SK-N-SH treated with all-trans-retinoic acid at 6 μM for 48 hours (cell line): ENCODE measurements at regions not wholly inside any gene's neighbourhood (a gene's known extent, or its start where the extent isn't known, plus 50 kb on each side); places are given as distances from the start of the nearest gene placed in this dataset.

Source experiments
- ATAC-seq: fragments of 200-7000 bp; cut with Tn5 transposase; 3 replicates; pipeline ENCODE4 v1.9.1; 2020; ENCODE audit warnings: mild to moderate bottlenecking, moderate library complexity
- BACH2 ChIP-seq: fragments of 250-450 bp; sonication (Bioruptor Pico); IDR thresholded peaks from 2 replicates; pipeline ENCODE4 v1.9.0; 2021; ENCODE audit warnings: mild to moderate bottlenecking, borderline replicate concordance
- CSDC2 ChIP-seq: fragments of 250-450 bp; sonication (Bioruptor Pico); IDR thresholded peaks from 2 replicates; pipeline ENCODE4 v1.5.0; 2020; ENCODE audit warnings: mild to moderate bottlenecking, moderate library complexity
- CSRNP3 ChIP-seq: fragments of 250-450 bp; sonication (Bioruptor Pico); IDR thresholded peaks from 2 replicates; pipeline ENCODE4 v1.5.1; 2021; ENCODE audit warnings: mild to moderate bottlenecking, moderate library complexity
- ESRRG ChIP-seq: fragments of 250-450 bp; sonication (Bioruptor Pico); IDR thresholded peaks from 2 replicates; pipeline ENCODE4 v1.6.1; 2021; ENCODE audit warnings: mild to moderate bottlenecking
- GLIS3 ChIP-seq: fragments of 250-450 bp; sonication (Bioruptor Pico); IDR thresholded peaks from 2 replicates; pipeline ENCODE4 v1.5.0; 2020; ENCODE audit warnings: mild to moderate bottlenecking, moderate library complexity
- ISL1 ChIP-seq: fragments of 250-450 bp; sonication (Bioruptor Pico); IDR thresholded peaks from 2 replicates; pipeline ENCODE4 v2.1.2; 2022; ENCODE audit warnings: mild to moderate bottlenecking, moderate library complexity
- OSR1 ChIP-seq: fragments of 250-450 bp; sonication (Bioruptor Pico); IDR thresholded peaks from 2 replicates; pipeline ENCODE4 v1.8.0; 2022; ENCODE audit warnings: moderate library complexity, mild to moderate bottlenecking, inconsistent platforms
- PATZ1 ChIP-seq: fragments of 250-450 bp; sonication (Bioruptor Pico); IDR thresholded peaks from 2 replicates; pipeline ENCODE4 v1.8.0; 2020; ENCODE audit warnings: mild to moderate bottlenecking, moderate library complexity, borderline replicate concordance
- POU6F1 ChIP-seq: fragments of 250-450 bp; sonication (Bioruptor Pico); IDR thresholded peaks from 2 replicates; pipeline ENCODE4 v1.8.0; 2021; ENCODE audit warnings: low read depth, mild to moderate bottlenecking, moderate library complexity, borderline replicate concordance
- PPARA ChIP-seq: fragments of 250-450 bp; sonication (Bioruptor Pico); IDR thresholded peaks from 2 replicates; pipeline ENCODE4 v1.5.0; 2020; ENCODE audit warnings: mild to moderate bottlenecking, borderline replicate concordance
- SNAI2 ChIP-seq: fragments of 250-450 bp; sonication (Bioruptor Pico); IDR thresholded peaks from 2 replicates; pipeline ENCODE4 v1.5.0; 2020; ENCODE audit warnings: mild to moderate bottlenecking, moderate library complexity
- TCF4 ChIP-seq: fragments of 250-450 bp; sonication (Bioruptor Pico); IDR thresholded peaks from 2 replicates; pipeline ENCODE4 v1.8.0; 2021; ENCODE audit warnings: mild to moderate bottlenecking, moderate library complexity, borderline replicate concordance
- TOX ChIP-seq: fragments of 250-450 bp; sonication (Bioruptor Pico); IDR thresholded peaks from 2 replicates; pipeline ENCODE4 v1.8.0; 2021; ENCODE audit warnings: mild to moderate bottlenecking, moderate library complexity, borderline replicate concordance
- TSHZ2 ChIP-seq: fragments of 250-450 bp; sonication (Bioruptor Pico); IDR thresholded peaks from 2 replicates; pipeline ENCODE4 v1.5.0; 2020; ENCODE audit warnings: mild to moderate bottlenecking, moderate library complexity
- ZC3H10 ChIP-seq: fragments of 250-450 bp; sonication (Bioruptor Pico); IDR thresholded peaks from 2 replicates; pipeline ENCODE4 v1.5.1; 2021; ENCODE audit warnings: mild to moderate bottlenecking, moderate library complexity
- ZFP3 ChIP-seq: fragments of 250-450 bp; sonication (Bioruptor Pico); IDR thresholded peaks from 2 replicates; pipeline ENCODE4 v1.5.0; 2020; ENCODE audit warnings: mild to moderate bottlenecking, moderate library complexity
- ZFP30 ChIP-seq: fragments of 450-650 bp; formaldehyde crosslinking; IDR thresholded peaks from 2 replicates; pipeline ENCODE4 v1.5.0; 2022; ENCODE audit warnings: mild to moderate bottlenecking, moderate library complexity
- ZNF70 ChIP-seq: fragments of 450-650 bp; formaldehyde crosslinking; IDR thresholded peaks from 2 replicates; pipeline ENCODE4 v1.5.0; 2020; ENCODE audit warnings: mild to moderate bottlenecking, moderate library complexity
- ZNF8 ChIP-seq: fragments of 450-650 bp; formaldehyde crosslinking; IDR thresholded peaks from 2 replicates; pipeline ENCODE4 v1.5.0; 2020; ENCODE audit warnings: mild to moderate bottlenecking, moderate library complexity

- TF ChIP-seq PATZ1 (CRISPR knock-in tag) (no peak), PPARA (no peak), SNAI2 (CRISPR knock-in tag) (no peak), ZNF70 (no peak), CSRNP3 (CRISPR knock-in tag) (no peak), GLIS3 (CRISPR knock-in tag) (no peak), ZFP30 (CRISPR knock-in tag) (no peak), TOX (CRISPR knock-in tag) (no peak), OSR1 (CRISPR knock-in tag) (no peak), TCF4 (CRISPR knock-in tag) (no peak), POU6F1 (no peak), ESRRG (CRISPR knock-in tag) (no peak)
- ATAC-seq: no peak
These were observed 105.4 kb downstream of the RWDD3 start for GRCh38 chr1:95339377-95339776.

GRCh38 chr1:95340061-95340460, 106.1 kb downstream of the RWDD3 start:
- no peak for TF ChIP-seq TSHZ2
- TF ChIP-seq GLIS3 (CRISPR knock-in tag): no peak
- TF ChIP-seq, all 23 proteins: peak for 0
- no peak for ATAC-seq

GRCh38 chr1:95352767-95353166, 118.8 kb downstream of the RWDD3 start:
- ATAC-seq: no peak
- TF ChIP-seq ZC3H10 (CRISPR knock-in tag) (no peak), ISL1 (CRISPR knock-in tag) (no peak), ZNF8 (CRISPR knock-in tag) (no peak)
- TF ChIP-seq, all 23 proteins: peak for 0

GRCh38 chr1:95353194-95353593, 119.2 kb downstream of the RWDD3 start:
- no peak for TF ChIP-seq TOX (CRISPR knock-in tag)
- ATAC-seq: no peak

GRCh38 chr1:95364546-95364945, 130.5 kb downstream of the RWDD3 start:
- TF ChIP-seq BACH2 (CRISPR knock-in tag) (no peak), PPARA (no peak), ZFP3 (CRISPR knock-in tag) (no peak), ZC3H10 (CRISPR knock-in tag) (no peak), ISL1 (CRISPR knock-in tag) (no peak), CSDC2 (no peak), TSHZ2 (no peak), PATZ1 (CRISPR knock-in tag) (no peak)
- ATAC-seq: no peak
